ENCODE measurements at regions not wholly inside any gene's neighbourhood (a gene's known extent, or its start where the extent isn't known, plus 50 kb on each side); places are given as distances from the start of the nearest gene placed in this dataset.

- TF ChIP-seq ZNF687 (IDR thresholded peaks at IDR 0.05) (no peak), PML (IDR thresholded peaks at IDR 0.05; ENCODE audit: low read length) (no peak), ZZZ3 (IDR thresholded peaks at IDR 0.05; ENCODE audit: control insufficient read depth, insufficient read length, low read depth) (no peak), HDAC2 (IDR thresholded peaks at IDR 0.05) (no peak), YY1 (IDR thresholded peaks at IDR 0.05; ENCODE audit: low read depth, low read length) (no peak), MYC (IDR thresholded peaks at IDR 0.05; ENCODE audit: insufficient read depth, insufficient read length, insufficient replicate concordance, low read length, severe bottlenecking) (no peak), USF2 (IDR thresholded peaks at IDR 0.05; ENCODE audit: borderline replicate concordance, low read depth, low read length) (no peak)
Observed at GRCh38 chr6:72551470-72551869, 70.4 kb upstream of the KCNQ5 start (continued).

GRCh38 chr6:72552938-72553337, 68.9 kb upstream of the KCNQ5 start:
- H3K4me1 ChIP-seq (ENCODE audit: control insufficient read depth, insufficient read depth, low read length) = no peaks in the 10 kb centered on the region
- H4K20me1 ChIP-seq (ENCODE audit: control insufficient read depth, insufficient read depth) = no peaks in the 10 kb centered on the region
- ATAC-seq (no peak), FAIRE-seq (no peak), DNase-seq (ENCODE audit: low read depth, low spot score) (no peak)
- H2AFZ ChIP-seq (ENCODE audit: control insufficient read depth, low read depth, low read length) = no peak overlapping the region
- intact Hi-C loops (cut with micrococcal nuclease; ENCODE audit: unreplicated experiment) = no loop called here
- RAD21 ChIA-PET (ENCODE audit: unreplicated experiment) = no interaction called here
- no TSS peak for BruUV-seq (replicated peaks)
- POLR2A ChIA-PET = interaction anchor here (0.6 kb wide), 1 partner anchor 83 kb away, joined by 3 read pairs; no protein-coding TSS in a partner anchor
- H3K36me3 ChIP-seq (ENCODE audit: control insufficient read depth in 2 of 2, insufficient read depth in 2 of 2, low read length in 1 of 2) = no peaks in the 10 kb centered on the region
- CTCF ChIA-PET = no interaction called here
- no peak overlapping the region for H3K27ac ChIP-seq (ENCODE audit: control insufficient read depth, insufficient read depth)
- in situ Hi-C loops (cut with MboI) = no loop called here
- SMC1A ChIA-PET (ENCODE audit: uncharacterized antibody, unreplicated experiment) = no interaction called here
- H3K4me2 ChIP-seq (ENCODE audit: control insufficient read depth, insufficient read depth) = no peak overlapping the region
- no peaks in the 10 kb centered on the region for H3K27me3 ChIP-seq (replicated peaks in 1 of 2; ENCODE audit: control insufficient read depth in 2 of 2, insufficient read depth in 2 of 2, low read length in 1 of 2)
- no peaks in the 10 kb centered on the region for H3K79me2 ChIP-seq (ENCODE audit: control insufficient read depth, insufficient read depth, low read length)
- H3K9ac ChIP-seq (ENCODE audit: control insufficient read depth, insufficient read depth, low read length) = no peak overlapping the region
- no peaks in the 10 kb centered on the region for H3K9me3 ChIP-seq (replicated peaks; ENCODE audit: control insufficient read depth, insufficient read depth, low read length)
- WGBS (ENCODE audit: insufficient coverage, insufficient replicate concordance, low lambda C conversion rate, missing lambda C conversion rate) = 29% methylated on average over 4 of the region's 4 CpGs
- no peak overlapping the region for H3K4me3 ChIP-seq
- TF ChIP-seq RCOR1 (conservative IDR thresholded peaks at IDR 0.05; ENCODE audit: low read depth, low read length) = no peak
- no peak for TF ChIP-seq PAX8 (IDR thresholded peaks at IDR 0.05)
- no peak for TF ChIP-seq CUX1 (IDR thresholded peaks at IDR 0.05; ENCODE audit: insufficient replicate concordance, low read depth, low read length)
- no peak for TF ChIP-seq POLR2AphosphoS5 (IDR thresholded peaks at IDR 0.05; ENCODE audit: low read length)
- no peak for TF ChIP-seq NFXL1 (IDR thresholded peaks at IDR 0.05; ENCODE audit: borderline replicate concordance)
- TF ChIP-seq ATF7 (IDR thresholded peaks at IDR 0.05; ENCODE audit: low read depth) = no peak
- TF ChIP-seq BACH1 (IDR thresholded peaks at IDR 0.05; ENCODE audit: borderline replicate concordance) = no peak
- TF ChIP-seq SMC3 (IDR thresholded peaks at IDR 0.05; ENCODE audit: borderline replicate concordance, low read length) = no peak
